Smooth muscle cell (in vitro differentiated cells): ENCODE measurements at regions not wholly inside any gene's neighbourhood (a gene's known extent, or its start where the extent isn't known, plus 50 kb on each side); places are given as distances from the start of the nearest gene placed in this dataset.

Experiments used
- DNase-seq: peaks from one replicate; lab custom pipeline; 2025; ENCODE audit not compliant: unreplicated experiment; lab: John Stamatoyannopoulos, UW
- H2AFZ ChIP-seq: fragments of 200-600 bp; sonication (generic); 2 replicates; pipeline ENCODE4 v1.6.0; 2016; ENCODE audit warnings: antibody characterized with exemption, low read depth, mild to moderate bottlenecking
- H3F3A ChIP-seq: fragments of 200-600 bp; sonication (generic); 2 replicates; pipeline ENCODE4 v1.6.0; 2017; ENCODE audit warnings: antibody characterized with exemption, low read depth
- H3K27ac ChIP-seq: fragments of 200-600 bp; sonication (generic); 2 replicates; pipeline ENCODE4 v1.5.1; 2016; ENCODE audit warnings: low read depth, mild to moderate bottlenecking
- H3K27me3 ChIP-seq: fragments of 200-600 bp; sonication (generic); 2 replicates; pipeline ENCODE4 v1.6.1; 2016; ENCODE audit warnings: low read depth, mild to moderate bottlenecking
- H3K36me3 ChIP-seq: fragments of 200-600 bp; sonication (generic); 2 replicates; pipeline ENCODE4 v1.5.1; 2016; ENCODE audit warnings: low read depth
- H3K4me1 ChIP-seq: fragments of 200-600 bp; sonication (generic); 2 replicates; pipeline ENCODE4 v1.5.1; 2016; ENCODE audit warnings: low read depth
- H3K4me2 ChIP-seq: fragments of 200-600 bp; sonication (generic); 2 replicates; pipeline ENCODE4 v1.6.0; 2016; ENCODE audit warnings: mild to moderate bottlenecking
- H3K4me3 ChIP-seq: fragments of 200-600 bp; sonication (generic); 2 replicates; pipeline ENCODE4 v1.5.1; 2016; ENCODE audit warnings: mild to moderate bottlenecking
- H3K79me2 ChIP-seq: fragments of 200-600 bp; sonication (generic); 2 replicates; pipeline ENCODE4 v1.6.0; 2016; ENCODE audit warnings: low read depth, mild to moderate bottlenecking
- H3K9ac ChIP-seq: fragments of 200-600 bp; sonication (generic); 2 replicates; pipeline ENCODE4 v1.6.0; 2016; ENCODE audit warnings: low read depth
- H3K9me3 ChIP-seq: fragments of 200-600 bp; sonication (generic); replicated peaks from 2 replicates; pipeline ENCODE4 v1.5.1; 2016; ENCODE audit warnings: low read depth
- H4K20me1 ChIP-seq: fragments of 200-600 bp; sonication (generic); 2 replicates; pipeline ENCODE4 v1.6.0; 2016; ENCODE audit warnings: low read depth
- WGBS: methylation state at CpG from one replicate; pipeline ENCODE4 v1.1.7; 2016; ENCODE audit warnings: low lambda C conversion rate; 5-methylcytosine and 5-hydroxymethylcytosine counted together
- TF ChIP-seq, protein P1 (sequence below): fragments of 200-600 bp; sonication (generic); IDR thresholded peaks from 2 replicates; pipeline ENCODE4 v1.5.1; 2017; ENCODE audit warnings: borderline replicate concordance, mild to moderate bottlenecking, antibody characterized with exemption; ENCODE audit not compliant: insufficient read depth, poor library complexity, severe bottlenecking

DNA sequence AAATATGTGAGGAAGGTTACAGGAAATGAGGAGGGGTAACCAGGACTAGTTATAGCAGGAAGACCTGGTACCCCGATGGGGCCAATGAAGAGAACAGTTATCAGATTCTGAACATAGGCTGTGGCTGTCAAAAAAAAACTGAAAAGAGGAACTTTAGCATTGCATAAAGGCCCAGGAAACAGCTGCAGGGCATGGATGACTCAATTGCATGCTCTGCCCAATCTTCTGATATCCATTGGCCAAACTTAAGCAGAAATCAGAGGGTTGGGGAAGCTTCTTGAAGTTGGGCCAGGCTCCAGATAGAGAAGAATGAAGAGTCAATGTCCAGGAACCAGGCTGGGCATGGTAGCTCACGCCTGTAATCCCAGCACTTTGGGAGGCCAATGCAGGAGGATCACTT is 1222.4 kb upstream of the PRKX start:
- Histone ChIP-seq H3K4me1 (no peaks in the 10 kb centered on the region), H3K79me2 (no peaks in the 10 kb centered on the region), H3K27me3 (no peaks in the 10 kb centered on the region), H3K4me3 (no peak overlapping the region), H4K20me1 (no peaks in the 10 kb centered on the region), H2AFZ (no peak overlapping the region), H3F3A (no peaks in the 10 kb centered on the region), H3K4me2 (no peak overlapping the region), H3K9me3 (no peaks in the 10 kb centered on the region), H3K27ac (no peak overlapping the region), H3K36me3 (no peaks in the 10 kb centered on the region), H3K9ac (no peak overlapping the region)
- no peak for DNase-seq
- WGBS: 83% methylated on average over 2 of the region's 2 CpGs
- TF ChIP-seq, protein P1, sequence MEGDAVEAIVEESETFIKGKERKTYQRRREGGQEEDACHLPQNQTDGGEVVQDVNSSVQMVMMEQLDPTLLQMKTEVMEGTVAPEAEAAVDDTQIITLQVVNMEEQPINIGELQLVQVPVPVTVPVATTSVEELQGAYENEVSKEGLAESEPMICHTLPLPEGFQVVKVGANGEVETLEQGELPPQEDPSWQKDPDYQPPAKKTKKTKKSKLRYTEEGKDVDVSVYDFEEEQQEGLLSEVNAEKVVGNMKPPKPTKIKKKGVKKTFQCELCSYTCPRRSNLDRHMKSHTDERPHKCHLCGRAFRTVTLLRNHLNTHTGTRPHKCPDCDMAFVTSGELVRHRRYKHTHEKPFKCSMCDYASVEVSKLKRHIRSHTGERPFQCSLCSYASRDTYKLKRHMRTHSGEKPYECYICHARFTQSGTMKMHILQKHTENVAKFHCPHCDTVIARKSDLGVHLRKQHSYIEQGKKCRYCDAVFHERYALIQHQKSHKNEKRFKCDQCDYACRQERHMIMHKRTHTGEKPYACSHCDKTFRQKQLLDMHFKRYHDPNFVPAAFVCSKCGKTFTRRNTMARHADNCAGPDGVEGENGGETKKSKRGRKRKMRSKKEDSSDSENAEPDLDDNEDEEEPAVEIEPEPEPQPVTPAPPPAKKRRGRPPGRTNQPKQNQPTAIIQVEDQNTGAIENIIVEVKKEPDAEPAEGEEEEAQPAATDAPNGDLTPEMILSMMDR: no peak

DNA sequence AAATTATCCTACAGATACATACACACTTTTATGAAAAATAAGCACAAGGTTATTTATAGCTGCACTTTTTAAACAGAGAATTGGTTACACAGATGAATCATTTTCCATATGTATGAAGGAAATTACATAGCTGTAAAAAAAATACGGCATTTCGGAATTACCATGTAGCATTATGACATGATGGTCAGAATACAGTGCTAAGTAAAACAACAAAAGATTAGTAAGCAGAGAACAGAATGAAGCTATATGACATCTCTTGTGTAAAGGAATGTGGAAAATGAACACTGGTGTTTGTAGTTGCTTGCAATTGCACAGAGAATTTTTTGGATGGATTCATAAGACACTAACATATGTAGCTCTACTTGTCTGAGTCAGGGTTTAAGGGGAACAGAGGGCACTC is 1222.0 kb upstream of the PRKX start:
- H3K4me1 ChIP-seq: no peaks in the 10 kb centered on the region
- H4K20me1 ChIP-seq: no peaks in the 10 kb centered on the region
- H3K79me2 ChIP-seq: no peaks in the 10 kb centered on the region
- no peak for DNase-seq
- no peaks in the 10 kb centered on the region for H3K27me3 ChIP-seq
- H3F3A ChIP-seq: no peaks in the 10 kb centered on the region
- H3K9me3 ChIP-seq: no peaks in the 10 kb centered on the region
- H2AFZ ChIP-seq: no peak overlapping the region
- H3K9ac ChIP-seq: no peak overlapping the region
- H3K36me3 ChIP-seq: no peaks in the 10 kb centered on the region
- 91% methylated on average over 2 of the region's 2 CpGs for WGBS
- no peak overlapping the region for H3K27ac ChIP-seq
- no peak overlapping the region for H3K4me2 ChIP-seq
- TF ChIP-seq, protein P1: no peak
- H3K4me3 ChIP-seq: no peak overlapping the region

DNA sequence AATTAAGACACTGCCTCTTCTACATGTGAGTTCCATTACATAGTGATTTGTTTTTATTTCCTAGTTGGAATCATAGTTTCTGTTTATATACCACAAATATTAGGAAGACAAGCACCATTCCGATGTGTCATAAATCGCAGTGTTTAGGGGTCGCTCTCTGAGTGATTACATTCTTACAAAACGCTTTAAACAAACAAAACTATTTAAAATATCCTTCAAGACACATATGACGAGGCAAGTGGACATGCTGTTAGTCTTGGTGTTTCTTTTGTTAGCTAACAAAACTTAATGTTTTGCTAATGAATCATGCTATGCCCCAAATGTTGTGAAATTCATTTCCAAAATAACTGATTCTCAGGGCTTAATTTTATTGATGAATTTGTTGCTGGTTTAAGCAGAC is 1219.3 kb upstream of the PRKX start:
- Histone ChIP-seq H3K79me2 (no peaks in the 10 kb centered on the region), H3F3A (no peaks in the 10 kb centered on the region), H3K27me3 (no peaks in the 10 kb centered on the region), H3K27ac (no peak overlapping the region), H3K4me1 (no peaks in the 10 kb centered on the region), H3K4me2 (peak overlapping the region; percentile 56), H3K9ac (no peak overlapping the region), H4K20me1 (no peaks in the 10 kb centered on the region), H2AFZ (peak overlapping the region; percentile 12), H3K4me3 (no peak overlapping the region), H3K36me3 (no peaks in the 10 kb centered on the region), H3K9me3 (no peaks in the 10 kb centered on the region)
- 43% methylated on average over 5 of the region's 5 CpGs for WGBS
- DNase-seq: no peak
- TF ChIP-seq, protein P1: no peak

DNA sequence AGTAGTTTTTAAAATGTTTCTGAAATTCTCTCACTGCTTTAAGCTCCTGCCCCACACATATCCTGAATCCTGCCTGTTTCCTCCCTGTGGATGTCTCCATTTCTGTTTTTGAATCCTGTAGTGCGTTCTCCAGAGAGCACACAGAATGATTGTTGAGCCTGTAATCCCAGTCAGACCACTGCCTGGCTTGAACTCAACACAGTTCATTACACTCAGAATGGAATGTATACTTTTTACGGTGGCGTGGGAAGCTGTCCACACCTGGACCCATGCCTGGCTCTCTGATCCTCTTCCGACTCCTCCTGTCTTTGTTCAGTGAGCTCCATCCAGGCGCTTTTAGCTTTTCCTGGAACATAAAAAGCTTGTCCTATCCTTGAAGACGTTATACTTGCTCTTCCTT is 1217.0 kb upstream of the PRKX start:
- no peaks in the 10 kb centered on the region for H3K9me3 ChIP-seq
- no peak overlapping the region for H3K9ac ChIP-seq
- H3F3A ChIP-seq: no peaks in the 10 kb centered on the region
- no peak for DNase-seq
- H3K4me2 ChIP-seq: no peak overlapping the region
- no peaks in the 10 kb centered on the region for H3K36me3 ChIP-seq
- no peaks in the 10 kb centered on the region for H4K20me1 ChIP-seq
- H3K4me3 ChIP-seq: no peak overlapping the region
- H3K27me3 ChIP-seq: no peaks in the 10 kb centered on the region
- no peaks in the 10 kb centered on the region for H3K4me1 ChIP-seq
- H2AFZ ChIP-seq: peak overlapping the region; percentile 82
- TF ChIP-seq, protein P1: no peak
- 67% methylated on average over 6 of the region's 6 CpGs for WGBS
- H3K27ac ChIP-seq: no peak overlapping the region
- H3K79me2 ChIP-seq: no peaks in the 10 kb centered on the region
